GM19467 (cell line): ENCODE measurements at regions not wholly inside any gene's neighbourhood (a gene's known extent, or its start where the extent isn't known, plus 50 kb on each side); places are given as distances from the start of the nearest gene placed in this dataset.
"Not testable (repeated sequence)": the region's sequence is repeated elsewhere in the genome, so short reads cannot be mapped to it uniquely, and the experiment has no call there.

Experiments
- ATAC-seq: cut with Tn5 transposase; IDR thresholded peaks from one replicate; pipeline ENCODE4 v1.9.1; 2021; ENCODE audit warnings: mild to moderate bottlenecking, moderate library complexity; ENCODE audit not compliant: unreplicated experiment

GRCh38 chr18:24613896-24614640, 153.6 kb downstream of the HRH4 start:
- no peak for ATAC-seq

GRCh38 chr18:24616653-24617052, 156.2 kb downstream of the HRH4 start:
- ATAC-seq, result no peak

- ATAC-seq, result not testable (repeated sequence)
Observed at GRCh38 chr18:24624421-24624820, 164.0 kb downstream of the HRH4 start.

GRCh38 chr18:24627644-24628315, 167.3 kb downstream of the HRH4 start:
- ATAC-seq, result no peak

GRCh38 chr18:24628326-24628725, 167.9 kb downstream of the HRH4 start:
- no peak for ATAC-seq

GRCh38 chr18:24629921-24630320, 169.5 kb downstream of the HRH4 start:
- ATAC-seq, result no peak

GRCh38 chr18:24630346-24630880, 170.0 kb downstream of the HRH4 start:
- no peak for ATAC-seq

GRCh38 chr18:24631243-24632025, 171.0 kb downstream of the HRH4 start:
- ATAC-seq, result no peak

- no peak for ATAC-seq
Observed at GRCh38 chr18:24632158-24632988, 171.9 kb downstream of the HRH4 start.

- no peak for ATAC-seq
Observed at GRCh38 chr18:24633121-24633520, 172.7 kb downstream of the HRH4 start.

- ATAC-seq, result no peak
Observed at GRCh38 chr18:24649571-24649970, 189.1 kb downstream of the HRH4 start.

GRCh38 chr18:24651434-24651833, 191.0 kb downstream of the HRH4 start:
- ATAC-seq, result no peak

GRCh38 chr18:24656050-24656449, 195.6 kb downstream of the HRH4 start:
- ATAC-seq, result no peak

- ATAC-seq, result no peak
Observed at GRCh38 chr18:24656551-24657443, 196.4 kb downstream of the HRH4 start.

- ATAC-seq, result no peak
Observed at GRCh38 chr18:24657444-24657842, 197.0 kb downstream of the HRH4 start.

- no peak for ATAC-seq
Observed at GRCh38 chr18:24658302-24658701, 197.9 kb downstream of the HRH4 start.

GRCh38 chr18:24659827-24660720, 199.6 kb downstream of the HRH4 start:
- ATAC-seq, result peak; percentile 87

- no peak for ATAC-seq
Observed at GRCh38 chr18:24660956-24661355, 200.5 kb downstream of the HRH4 start.

- no peak for ATAC-seq
Observed at GRCh38 chr18:24662412-24662821, 202.0 kb downstream of the HRH4 start.
